Natural killer cell treated with Interleukin-12 subunit alpha and Interleukin-12 subunit beta and Interleukin-15 and Interleukin-18, amount 100 ng/mL, for 72 hours (primary cell): ENCODE measurements at regions not wholly inside any gene's neighbourhood (a gene's known extent, or its start where the extent isn't known, plus 50 kb on each side); places are given as distances from the start of the nearest gene placed in this dataset.

Experiments used
- ATAC-seq, 2 donors: fragments of 150-1000 bp; cut with Tn5 transposase in 1 of 2; sonication (Bioruptor Pico), chemical (Tn5 transposase) in 1 of 2; 2 replicates each; pipeline ENCODE4 v1.10.0; 2021
- DNase-seq: peaks from one replicate; pipeline ENCODE4 v3.0.0; 2022; ENCODE audit warnings: low spot score
- H3K27ac Mint-ChIP-seq, 2 donors: 1 replicate in 1 of 2; 2 replicates in 1 of 2; pipeline ENCODE4 v1.8.0; 2022; ENCODE audit warnings: mixed read lengths in 2 of 2, mild to moderate bottlenecking in 1 of 2, moderate library complexity in 1 of 2
- H3K27me3 Mint-ChIP-seq, 2 donors: 1 replicate in 1 of 2; 2 replicates in 1 of 2; pipeline ENCODE4 v1.8.0; 2022; ENCODE audit warnings: mixed read lengths in 2 of 2
- H3K36me3 Mint-ChIP-seq: one replicate; pipeline ENCODE4 v1.8.0; 2022; ENCODE audit warnings: mixed read lengths
- H3K4me1 Mint-ChIP-seq, 2 donors: 1 replicate in 1 of 2; 2 replicates in 1 of 2; pipeline ENCODE4 v1.8.0; 2022; ENCODE audit warnings: low read depth in 2 of 2, mixed read lengths in 2 of 2, mild to moderate bottlenecking in 1 of 2
- H3K4me3 Mint-ChIP-seq: one replicate; pipeline ENCODE4 v1.8.0; 2022; ENCODE audit warnings: mixed read lengths
- H3K9me3 Mint-ChIP-seq: 2 replicates; pipeline ENCODE4 v1.8.0; 2022; ENCODE audit warnings: mixed read lengths

GRCh38 chr2:122236152-122236874 is 480.9 kb downstream of the TSN start:
- Mint-ChIP-seq H3K27me3 (no peaks in the 10 kb centered on the region), H3K4me3 (no peak overlapping the region), H3K9me3 (no peaks in the 10 kb centered on the region), H3K36me3 (no peaks in the 10 kb centered on the region), H3K27ac (no peak overlapping the region), H3K4me1 (no peaks in the 10 kb centered on the region)
- DNase-seq: no peak
- no peak for ATAC-seq

GRCh38 chr2:122236925-122237324 is 481.5 kb downstream of the TSN start:
- no peak for ATAC-seq
- no peak for DNase-seq
- Mint-ChIP-seq H3K36me3 (no peaks in the 10 kb centered on the region), H3K27me3 (no peaks in the 10 kb centered on the region), H3K27ac (no peak overlapping the region), H3K9me3 (no peaks in the 10 kb centered on the region), H3K4me3 (no peak overlapping the region), H3K4me1 (no peaks in the 10 kb centered on the region)

GRCh38 chr2:122237450-122237849 is 482.0 kb downstream of the TSN start:
- H3K9me3 Mint-ChIP-seq: no peaks in the 10 kb centered on the region
- H3K4me3 Mint-ChIP-seq: no peak overlapping the region
- H3K36me3 Mint-ChIP-seq: no peaks in the 10 kb centered on the region
- no peak for ATAC-seq
- no peaks in the 10 kb centered on the region for H3K4me1 Mint-ChIP-seq
- H3K27ac Mint-ChIP-seq: no peak overlapping the region
- no peaks in the 10 kb centered on the region for H3K27me3 Mint-ChIP-seq
- no peak for DNase-seq

- no peak for DNase-seq
- H3K27me3 Mint-ChIP-seq: no peaks in the 10 kb centered on the region
- H3K36me3 Mint-ChIP-seq: no peaks in the 10 kb centered on the region
- no peaks in the 10 kb centered on the region for H3K9me3 Mint-ChIP-seq
- H3K4me3 Mint-ChIP-seq: no peak overlapping the region
- no peak overlapping the region for H3K27ac Mint-ChIP-seq
- H3K4me1 Mint-ChIP-seq: no peaks in the 10 kb centered on the region
- no peak for ATAC-seq
Observed at GRCh38 chr2:122238006-122238559, 482.6 kb downstream of the TSN start.

GRCh38 chr2:122239440-122239839 is 484.0 kb downstream of the TSN start:
- H3K36me3 Mint-ChIP-seq: no peaks in the 10 kb centered on the region
- no peaks in the 10 kb centered on the region for H3K4me1 Mint-ChIP-seq
- H3K27ac Mint-ChIP-seq: no peak overlapping the region
- H3K4me3 Mint-ChIP-seq: no peak overlapping the region
- no peaks in the 10 kb centered on the region for H3K27me3 Mint-ChIP-seq
- DNase-seq: no peak
- H3K9me3 Mint-ChIP-seq: no peaks in the 10 kb centered on the region
- ATAC-seq: no peak

GRCh38 chr2:122244598-122245229 is 489.3 kb downstream of the TSN start:
- Mint-ChIP-seq H3K4me3 (no peak overlapping the region), H3K36me3 (no peaks in the 10 kb centered on the region), H3K4me1 (no peaks in the 10 kb centered on the region), H3K9me3 (no peaks in the 10 kb centered on the region), H3K27ac (no peak overlapping the region), H3K27me3 (peaks cover 0 to 2% of the 10 kb centered on the region in 2 donors)
- ATAC-seq (no peak), DNase-seq (no peak)

- Mint-ChIP-seq H3K4me3 (no peak overlapping the region), H3K36me3 (no peaks in the 10 kb centered on the region), H3K27me3 (peaks cover 0 to 2% of the 10 kb centered on the region in 2 donors), H3K9me3 (no peaks in the 10 kb centered on the region), H3K4me1 (no peaks in the 10 kb centered on the region), H3K27ac (no peak overlapping the region)
- DNase-seq: no peak
- no peak for ATAC-seq
Observed at GRCh38 chr2:122249673-122250072, 494.2 kb downstream of the TSN start.

- ATAC-seq (no peak), DNase-seq (no peak)
- Mint-ChIP-seq H3K4me3 (no peak overlapping the region), H3K9me3 (no peaks in the 10 kb centered on the region), H3K36me3 (no peaks in the 10 kb centered on the region), H3K27ac (no peak overlapping the region), H3K27me3 (peaks cover 0 to 1% of the 10 kb centered on the region in 2 donors), H3K4me1 (no peaks in the 10 kb centered on the region)
Observed at GRCh38 chr2:122251158-122251557, 495.7 kb downstream of the TSN start.

- H3K27me3 Mint-ChIP-seq: no peaks in the 10 kb centered on the region
- no peak overlapping the region for H3K4me3 Mint-ChIP-seq
- H3K36me3 Mint-ChIP-seq: no peaks in the 10 kb centered on the region
- DNase-seq (no peak), ATAC-seq (no peak)
- no peaks in the 10 kb centered on the region for H3K4me1 Mint-ChIP-seq
- no peaks in the 10 kb centered on the region for H3K9me3 Mint-ChIP-seq
- no peak overlapping the region for H3K27ac Mint-ChIP-seq
Observed at GRCh38 chr2:122251566-122251965, 496.1 kb downstream of the TSN start.

GRCh38 chr2:122255924-122256323 is 500.5 kb downstream of the TSN start:
- ATAC-seq: no peak
- no peaks in the 10 kb centered on the region for H3K9me3 Mint-ChIP-seq
- no peak for DNase-seq

GRCh38 chr2:122261911-122262310 is 506.5 kb downstream of the TSN start:
- no peaks in the 10 kb centered on the region for H3K27me3 Mint-ChIP-seq
- no peaks in the 10 kb centered on the region for H3K9me3 Mint-ChIP-seq
- H3K4me3 Mint-ChIP-seq: no peak overlapping the region
- no peak for DNase-seq
- no peaks in the 10 kb centered on the region for H3K4me1 Mint-ChIP-seq
- H3K36me3 Mint-ChIP-seq: no peaks in the 10 kb centered on the region
- ATAC-seq: no peak
- no peak overlapping the region for H3K27ac Mint-ChIP-seq

More at GRCh38 chr2:122255924-122256323, 500.5 kb downstream of the TSN start:
- H3K4me1 Mint-ChIP-seq: no peaks in the 10 kb centered on the region
- H3K27ac Mint-ChIP-seq: no peak overlapping the region
- H3K4me3 Mint-ChIP-seq: no peak overlapping the region
- no peaks in the 10 kb centered on the region for H3K36me3 Mint-ChIP-seq
- H3K27me3 Mint-ChIP-seq: no peaks in the 10 kb centered on the region

GRCh38 chr2:122263746-122264145 is 508.3 kb downstream of the TSN start:
- H3K9me3 Mint-ChIP-seq: no peaks in the 10 kb centered on the region
- no peak overlapping the region for H3K4me3 Mint-ChIP-seq
- no peaks in the 10 kb centered on the region for H3K4me1 Mint-ChIP-seq
- no peaks in the 10 kb centered on the region for H3K36me3 Mint-ChIP-seq
- ATAC-seq (no peak), DNase-seq (no peak)
- H3K27me3 Mint-ChIP-seq: no peaks in the 10 kb centered on the region
- no peak overlapping the region for H3K27ac Mint-ChIP-seq

- Mint-ChIP-seq H3K4me3 (no peak overlapping the region), H3K4me1 (no peaks in the 10 kb centered on the region), H3K36me3 (no peaks in the 10 kb centered on the region), H3K27me3 (no peaks in the 10 kb centered on the region), H3K27ac (no peak overlapping the region), H3K9me3 (peaks cover under 1% of the 10 kb centered on the region)
- DNase-seq (no peak), ATAC-seq (no peak)
Observed at GRCh38 chr2:122266636-122267035, 511.2 kb downstream of the TSN start.

GRCh38 chr2:122267947-122268346 is 512.5 kb downstream of the TSN start:
- Mint-ChIP-seq H3K36me3 (no peaks in the 10 kb centered on the region), H3K4me1 (no peaks in the 10 kb centered on the region), H3K27me3 (no peaks in the 10 kb centered on the region), H3K27ac (no peak overlapping the region), H3K9me3 (peaks cover 3% of the 10 kb centered on the region), H3K4me3 (no peak overlapping the region)
- DNase-seq (no peak), ATAC-seq (no peak)
